Esophagus (tissue), 2 donors: ENCODE measurements at regions not wholly inside any gene's neighbourhood (a gene's known extent, or its start where the extent isn't known, plus 50 kb on each side); places are given as distances from the start of the nearest gene placed in this dataset.

Source experiments
- H3K27ac ChIP-seq, 2 donors: one replicate each; pipeline ENCODE4 v1.5.1; 2013; ENCODE audit warnings: low read depth in 2 of 2, mild to moderate bottlenecking in 2 of 2, inconsistent platforms in 1 of 2, low read length in 1 of 2, moderate library complexity in 1 of 2
- H3K27me3 ChIP-seq, 2 donors: one replicate each; pipeline ENCODE4 v1.6.1; 2013; ENCODE audit warnings: low read length in 2 of 2, control low read depth in 1 of 2, mild to moderate bottlenecking in 1 of 2; ENCODE audit not compliant: insufficient read depth in 2 of 2, control insufficient read depth in 1 of 2
- H3K36me3 ChIP-seq, 2 donors: one replicate each; pipeline ENCODE4 v1.6.1; 2013; ENCODE audit warnings: low read length in 1 of 2; ENCODE audit not compliant: control insufficient read depth in 2 of 2, insufficient read depth in 2 of 2
- H3K4me1 ChIP-seq, 2 donors: one replicate each; pipeline ENCODE4 v1.6.1; 2013; ENCODE audit warnings: low read length in 1 of 2; ENCODE audit not compliant: control insufficient read depth in 2 of 2, insufficient read depth in 2 of 2
- H3K4me3 ChIP-seq, 2 donors: one replicate each; pipeline ENCODE4 v1.5.1; 2013; ENCODE audit warnings: low read length in 2 of 2, mild to moderate bottlenecking in 2 of 2, low read depth in 1 of 2, moderate library complexity in 1 of 2
- H3K9me3 ChIP-seq, 2 donors: one replicate each; pipeline ENCODE4 v1.6.1; 2013; ENCODE audit warnings: mild to moderate bottlenecking in 2 of 2, low read depth in 1 of 2, low read length in 1 of 2, moderate library complexity in 1 of 2; ENCODE audit not compliant: control insufficient read depth in 2 of 2, insufficient read depth in 1 of 2
- WGBS, 2 donors: extraction: QIAGEN DNeasy Blood & Tissue Kit; methylation state at CpG; one replicate each; pipeline ENCODE4 v1.1.7; 2013; 5-methylcytosine and 5-hydroxymethylcytosine counted together
- donor health status: healthy with polysubstance abuse.
- donor health status: Bipolar disorder and iron deficiency.

DNA sequence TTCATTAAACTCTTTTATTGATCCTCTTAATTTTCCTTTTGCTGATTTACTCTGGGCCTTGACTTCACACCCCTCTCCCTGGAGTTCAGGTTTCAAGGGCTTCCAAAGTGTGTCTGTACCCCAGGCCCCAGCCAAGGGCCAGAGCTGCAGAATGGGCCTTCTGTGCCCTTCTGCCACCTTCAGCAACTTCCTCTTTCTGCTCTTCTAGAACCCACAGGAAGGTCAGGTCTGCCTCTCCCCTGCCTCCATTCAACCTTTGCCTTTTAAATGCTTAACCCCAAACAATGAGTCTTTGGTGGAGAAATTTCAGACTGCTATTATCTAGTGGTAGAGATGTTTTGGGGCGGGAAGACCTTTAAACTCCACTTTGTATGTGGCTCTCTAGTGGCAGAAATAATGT is 63.1 kb downstream of the TSN start:
- 65 to 72% methylated on average over 1 of the region's 1 CpG for WGBS, 2 donors

GRCh38 chr2:121819846-121820245 is 64.4 kb downstream of the TSN start:
- Histone ChIP-seq H3K4me1 (no peaks in the 10 kb centered on the region), H3K27me3 (no peaks in the 10 kb centered on the region), H3K4me3 (no peak overlapping the region), H3K9me3 (no peaks in the 10 kb centered on the region), H3K27ac (no peak overlapping the region), H3K36me3 (no peaks in the 10 kb centered on the region)
- 60 to 65% methylated on average over 6 of the region's 6 CpGs for WGBS, 2 donors

More for the DNA sequence above, 63.1 kb downstream of the TSN start:
- no peaks in the 10 kb centered on the region for H3K4me1 ChIP-seq
- no peak overlapping the region for H3K4me3 ChIP-seq
- no peaks in the 10 kb centered on the region for H3K9me3 ChIP-seq
- no peaks in the 10 kb centered on the region for H3K27me3 ChIP-seq
- H3K36me3 ChIP-seq: no peaks in the 10 kb centered on the region
- no peak overlapping the region for H3K27ac ChIP-seq

GRCh38 chr2:121821476-121822158 is 66.2 kb downstream of the TSN start:
- no peaks in the 10 kb centered on the region for H3K36me3 ChIP-seq
- H3K4me1 ChIP-seq: no peaks in the 10 kb centered on the region
- WGBS, 2 donors: 69 to 75% methylated on average over 6 of the region's 6 CpGs
- H3K9me3 ChIP-seq: no peaks in the 10 kb centered on the region
- no peaks in the 10 kb centered on the region for H3K27me3 ChIP-seq
- no peak overlapping the region for H3K4me3 ChIP-seq
- H3K27ac ChIP-seq: no peak overlapping the region

GRCh38 chr2:121824264-121824663 is 68.8 kb downstream of the TSN start:
- 84 to 87% methylated on average over 4 of the region's 4 CpGs for WGBS, 2 donors
- Histone ChIP-seq H3K27me3 (no peaks in the 10 kb centered on the region), H3K9me3 (no peaks in the 10 kb centered on the region), H3K4me1 (no peaks in the 10 kb centered on the region), H3K4me3 (no peak overlapping the region), H3K36me3 (no peaks in the 10 kb centered on the region), H3K27ac (no peak overlapping the region)

- 63 to 69% methylated on average over 8 of the region's 8 CpGs for WGBS, 2 donors
- Histone ChIP-seq H3K27ac (no peak overlapping the region), H3K27me3 (no peaks in the 10 kb centered on the region), H3K4me1 (no peaks in the 10 kb centered on the region), H3K9me3 (no peaks in the 10 kb centered on the region), H3K4me3 (no peak overlapping the region), H3K36me3 (no peaks in the 10 kb centered on the region)
These were observed 69.8 kb downstream of the TSN start for GRCh38 chr2:121825003-121825950.

- 62 to 69% methylated on average over 3 of the region's 3 CpGs for WGBS, 2 donors
- Histone ChIP-seq H3K4me1 (no peaks in the 10 kb centered on the region), H3K27me3 (no peaks in the 10 kb centered on the region), H3K9me3 (no peaks in the 10 kb centered on the region), H3K4me3 (no peak overlapping the region), H3K27ac (no peak overlapping the region), H3K36me3 (no peaks in the 10 kb centered on the region)
These were observed 70.6 kb downstream of the TSN start for GRCh38 chr2:121826036-121826435.

- H3K36me3 ChIP-seq: no peaks in the 10 kb centered on the region
- WGBS, 2 donors: 46 to 50% methylated on average over 13 of the region's 13 CpGs
- H3K27me3 ChIP-seq: no peaks in the 10 kb centered on the region
- no peaks in the 10 kb centered on the region for H3K9me3 ChIP-seq
- H3K4me1 ChIP-seq: no peaks in the 10 kb centered on the region
- H3K4me3 ChIP-seq: no peak overlapping the region
- no peak overlapping the region for H3K27ac ChIP-seq
These were observed 72.9 kb downstream of the TSN start for GRCh38 chr2:121828281-121828731.

- H3K4me3 ChIP-seq: no peak overlapping the region
- no peaks in the 10 kb centered on the region for H3K9me3 ChIP-seq
- no peaks in the 10 kb centered on the region for H3K27me3 ChIP-seq
- 81 to 88% methylated on average over 1 of the region's 1 CpG for WGBS, 2 donors
- H3K36me3 ChIP-seq: no peaks in the 10 kb centered on the region
- no peaks in the 10 kb centered on the region for H3K4me1 ChIP-seq
- no peak overlapping the region for H3K27ac ChIP-seq
These were observed 75.4 kb downstream of the TSN start for GRCh38 chr2:121830809-121831208.

DNA sequence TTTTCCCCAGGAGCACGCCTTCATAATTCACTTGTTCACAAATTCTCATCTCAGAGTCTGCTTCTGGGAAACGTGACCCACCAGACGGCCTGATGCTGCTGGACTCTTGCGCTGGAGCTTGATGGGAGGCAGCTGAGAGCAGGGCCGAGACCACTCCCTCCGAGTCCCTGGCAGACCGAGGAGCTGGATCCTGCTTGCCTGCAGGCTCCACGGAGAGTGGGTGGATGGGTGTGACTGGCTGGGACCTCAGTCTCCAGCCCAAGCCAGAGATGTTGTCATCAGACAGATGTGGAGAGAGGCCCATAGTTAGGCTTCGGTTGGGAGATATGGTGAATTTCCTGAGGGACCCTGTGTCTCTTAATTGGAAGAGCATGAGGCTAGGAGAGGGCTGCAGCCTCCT is 76.4 kb downstream of the TSN start:
- H3K36me3 ChIP-seq: no peaks in the 10 kb centered on the region
- no peak overlapping the region for H3K4me3 ChIP-seq
- WGBS, 2 donors: 63 to 66% methylated on average over 9 of the region's 9 CpGs
- no peaks in the 10 kb centered on the region for H3K27me3 ChIP-seq
- H3K9me3 ChIP-seq: no peaks in the 10 kb centered on the region
- H3K27ac ChIP-seq: no peak overlapping the region
- H3K4me1 ChIP-seq: no peaks in the 10 kb centered on the region
